ENCODE measurements at regions not wholly inside any gene's neighbourhood (a gene's known extent, or its start where the extent isn't known, plus 50 kb on each side); places are given as distances from the start of the nearest gene placed in this dataset.

GRCh38 chr3:124117486-124117885 lies 125.6 kb upstream of the ROPN1 start:
- TF ChIP-seq CTCF (IDR thresholded peaks at IDR 0.05) (no peak), POLR2A (IDR thresholded peaks at IDR 0.05) (no peak)
